HEK293T (cell line): ENCODE measurements at regions not wholly inside any gene's neighbourhood (a gene's known extent, or its start where the extent isn't known, plus 50 kb on each side); places are given as distances from the start of the nearest gene placed in this dataset.
A peak's percentile ranks its signal among the peaks of the same experiment; 100 is the strongest.

Source experiments
- CTCF ChIA-PET: fragments of 350-600 bp; formaldehyde crosslinking; extraction: SDS; loops from one replicate; lab custom pipeline; 2021; ENCODE audit warnings: antibody characterized with exemption, inconsistent platforms; lab: Yijun Ruan, JAX
- POLR2A ChIA-PET: fragments of 350-600 bp; formaldehyde crosslinking; extraction: SDS; loops from one replicate; lab custom pipeline; 2020; ENCODE audit warnings: antibody characterized with exemption, inconsistent platforms; lab: Yijun Ruan, JAX
- DNase-seq: peaks from one replicate; pipeline ENCODE4 v3.0.0; 2012; ENCODE audit warnings: mixed read lengths; ENCODE audit errors: extremely low spot score
- ARNT ChIP-seq: fragments of 450-650 bp; IDR thresholded peaks from 2 replicates; pipeline ENCODE4 v1.6.1; 2017; ENCODE audit warnings: mild to moderate bottlenecking
- BHLHE40 ChIP-seq: fragments of 450-650 bp; IDR thresholded peaks from 2 replicates; pipeline ENCODE4 v1.6.1; 2016; ENCODE audit warnings: mild to moderate bottlenecking, moderate library complexity, borderline replicate concordance
- CTBP1 ChIP-seq: fragments of 450-650 bp; IDR thresholded peaks from 2 replicates; pipeline ENCODE4 v1.6.1; 2016; ENCODE audit warnings: borderline replicate concordance
- ELF4 ChIP-seq: fragments of 450-650 bp; IDR thresholded peaks from 2 replicates; pipeline ENCODE4 v1.6.1; 2017; ENCODE audit warnings: antibody characterized with exemption
- FOXA1 ChIP-seq: fragments of 450-650 bp; IDR thresholded peaks from 2 replicates; pipeline ENCODE4 v1.6.1; 2016; ENCODE audit warnings: mild to moderate bottlenecking
- FOXK2 ChIP-seq: fragments of 450-650 bp; IDR thresholded peaks from 2 replicates; pipeline ENCODE4 v1.6.1; 2016; ENCODE audit warnings: mild to moderate bottlenecking
- FOXM1 ChIP-seq: fragments of 450-650 bp; IDR thresholded peaks from 2 replicates; pipeline ENCODE4 v1.6.1; 2017; ENCODE audit warnings: mild to moderate bottlenecking, borderline replicate concordance
- HDGF ChIP-seq: fragments of 450-650 bp; IDR thresholded peaks from 2 replicates; pipeline ENCODE4 v1.6.1; 2017; ENCODE audit warnings: antibody characterized with exemption, borderline replicate concordance
- L3MBTL2 ChIP-seq: fragments of 450-650 bp; conservative IDR thresholded peaks from 2 replicates; pipeline ENCODE4 v1.6.1; 2016; ENCODE audit warnings: mild to moderate bottlenecking
- LEF1 ChIP-seq: fragments of 450-650 bp; IDR thresholded peaks from 2 replicates; pipeline ENCODE4 v1.6.1; 2017; ENCODE audit warnings: mild to moderate bottlenecking, borderline replicate concordance
- NFRKB ChIP-seq: fragments of 450-650 bp; IDR thresholded peaks from 2 replicates; pipeline ENCODE4 v1.6.1; 2016; ENCODE audit warnings: mild to moderate bottlenecking, moderate library complexity
- SP1 ChIP-seq: fragments of 450-650 bp; IDR thresholded peaks from 2 replicates; pipeline ENCODE4 v1.6.1; 2017
- SUZ12 ChIP-seq: fragments of 450-650 bp; IDR thresholded peaks from 2 replicates; pipeline ENCODE4 v1.6.1; 2016; ENCODE audit warnings: mild to moderate bottlenecking
- TARDBP ChIP-seq: fragments of 450-650 bp; IDR thresholded peaks from 2 replicates; pipeline ENCODE4 v1.6.1; 2016
- ZNF384 ChIP-seq: fragments of 450-650 bp; IDR thresholded peaks from 2 replicates; pipeline ENCODE4 v1.6.1; 2016
- TF ChIP-seq, protein P1 (sequence below): fragments of 450-650 bp; IDR thresholded peaks from 2 replicates; pipeline ENCODE4 v1.6.1; 2016

GRCh38 chr3:107285197-107285596, 92.0 kb upstream of the CCDC54 start:
- peak; percentile 11 for DNase-seq
- TF ChIP-seq SP1, result no peak
- no peak for TF ChIP-seq ARNT
- no peak for TF ChIP-seq NFRKB
- no peak for TF ChIP-seq FOXM1
- ChIA-PET POLR2A (no interaction called here), CTCF (interaction anchor here (0.6 to 2.1 kb wide), 3 partner anchors 136 to 1003 kb away, joined by 3 to 6 read pairs (median 3); no protein-coding TSS in a partner anchor)

DNA sequence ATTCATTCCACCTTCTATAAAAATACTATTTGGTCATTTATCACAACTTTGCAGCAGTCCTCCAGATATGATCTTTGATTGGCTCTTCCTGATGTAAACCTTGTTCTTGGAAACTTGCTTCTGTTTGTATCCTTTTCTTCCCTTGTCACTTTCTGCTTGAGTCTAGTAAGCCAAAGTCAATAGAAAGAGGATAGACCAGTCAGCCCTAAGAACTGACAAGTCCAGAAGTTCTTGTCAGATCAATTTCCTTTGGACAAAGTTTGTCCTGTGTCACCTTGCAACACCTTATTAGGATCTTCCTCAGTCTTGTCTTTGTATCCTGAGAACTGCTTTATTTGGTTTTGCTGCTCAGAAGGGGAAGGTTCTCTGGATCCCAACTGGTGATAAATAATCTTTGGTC, 87.9 kb upstream of the CCDC54 start:
- CTCF ChIA-PET, result no interaction called here
- no peak for TF ChIP-seq TARDBP
- TF ChIP-seq LEF1, result no peak
- TF ChIP-seq CTBP1, result no peak
- no peak for TF ChIP-seq FOXM1
- TF ChIP-seq FOXK2, result no peak
- no peak for TF ChIP-seq FOXA1
- TF ChIP-seq SUZ12, result no peak
- no peak for TF ChIP-seq L3MBTL2
- TF ChIP-seq NFRKB, result no peak
- TF ChIP-seq BHLHE40, result no peak
- no peak for TF ChIP-seq ARNT
- TF ChIP-seq SP1, result no peak
- TF ChIP-seq ZNF384, result no peak
- no peak for TF ChIP-seq HDGF
- no peak for TF ChIP-seq ELF4
- TF ChIP-seq, protein P1, sequence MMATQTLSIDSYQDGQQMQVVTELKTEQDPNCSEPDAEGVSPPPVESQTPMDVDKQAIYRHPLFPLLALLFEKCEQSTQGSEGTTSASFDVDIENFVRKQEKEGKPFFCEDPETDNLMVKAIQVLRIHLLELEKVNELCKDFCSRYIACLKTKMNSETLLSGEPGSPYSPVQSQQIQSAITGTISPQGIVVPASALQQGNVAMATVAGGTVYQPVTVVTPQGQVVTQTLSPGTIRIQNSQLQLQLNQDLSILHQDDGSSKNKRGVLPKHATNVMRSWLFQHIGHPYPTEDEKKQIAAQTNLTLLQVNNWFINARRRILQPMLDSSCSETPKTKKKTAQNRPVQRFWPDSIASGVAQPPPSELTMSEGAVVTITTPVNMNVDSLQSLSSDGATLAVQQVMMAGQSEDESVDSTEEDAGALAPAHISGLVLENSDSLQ, result no peak
- POLR2A ChIA-PET, result no interaction called here
- DNase-seq, result no peak

GRCh38 chr3:107294117-107294516, 83.1 kb upstream of the CCDC54 start:
- no peak for DNase-seq
- TF ChIP-seq FOXM1 (no peak), FOXK2 (no peak), LEF1 (no peak), BHLHE40 (no peak), SP1 (no peak), TARDBP (no peak), ARNT (no peak), ZNF384 (no peak), HDGF (no peak)
- TF ChIP-seq, protein P1, result no peak
- POLR2A ChIA-PET, result no interaction called here
- CTCF ChIA-PET, result no interaction called here

GRCh38 chr3:107297597-107297996, 79.6 kb upstream of the CCDC54 start:
- POLR2A ChIA-PET, result no interaction called here
- CTCF ChIA-PET, result interaction anchor here (0.7 kb wide), 1 partner anchor 1772 kb away, joined by 3 read pairs; no protein-coding TSS in a partner anchor
- DNase-seq, result no peak

GRCh38 chr3:107307205-107307604, 70.0 kb upstream of the CCDC54 start:
- DNase-seq, result no peak
- POLR2A ChIA-PET, result no interaction called here
- CTCF ChIA-PET, result no interaction called here
- TF ChIP-seq TARDBP (no peak), LEF1 (no peak), NFRKB (no peak), SUZ12 (no peak), FOXK2 (no peak), CTBP1 (no peak), ZNF384 (no peak), BHLHE40 (no peak), FOXA1 (no peak), ARNT (no peak), HDGF (no peak), SP1 (no peak), L3MBTL2 (no peak), FOXM1 (no peak), ELF4 (no peak)
- TF ChIP-seq, protein P1, result no peak

More at GRCh38 chr3:107297597-107297996, 79.6 kb upstream of the CCDC54 start:
- no peak for TF ChIP-seq LEF1
- no peak for TF ChIP-seq NFRKB
- TF ChIP-seq FOXM1, result no peak
- no peak for TF ChIP-seq ARNT
- TF ChIP-seq CTBP1, result no peak
- TF ChIP-seq SUZ12, result no peak
- no peak for TF ChIP-seq ZNF384
- TF ChIP-seq, protein P1, result no peak
- TF ChIP-seq TARDBP, result no peak
- TF ChIP-seq L3MBTL2, result no peak
- no peak for TF ChIP-seq ELF4
- no peak for TF ChIP-seq FOXA1
- TF ChIP-seq HDGF, result no peak
- no peak for TF ChIP-seq FOXK2
- TF ChIP-seq BHLHE40, result no peak
- TF ChIP-seq SP1, result no peak

DNA sequence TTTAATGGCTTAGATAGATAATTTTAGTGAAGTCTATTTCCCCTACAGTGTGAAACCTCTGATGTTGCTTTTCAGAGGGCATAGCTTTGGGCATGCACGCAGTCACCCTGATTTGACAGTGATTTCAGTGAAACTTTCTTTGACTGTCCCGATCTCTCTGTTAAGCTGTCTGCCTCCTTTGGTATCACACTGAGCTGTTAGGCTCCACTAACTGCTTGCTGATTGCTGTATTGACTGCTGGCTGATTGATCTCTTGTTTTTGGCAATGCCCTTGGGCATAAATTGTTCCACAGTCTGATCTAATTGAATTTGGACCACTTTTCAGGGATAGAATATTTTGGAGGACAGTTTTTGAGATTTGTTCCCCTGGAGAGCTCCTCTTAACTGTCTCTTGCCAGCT, 68.5 kb upstream of the CCDC54 start:
- POLR2A ChIA-PET, result interaction anchor here (0.9 kb wide), 1 partner anchor 10 kb away, joined by 3 read pairs; no protein-coding TSS in a partner anchor

More for the DNA sequence above, 68.5 kb upstream of the CCDC54 start:
- TF ChIP-seq L3MBTL2, result no peak
- no peak for TF ChIP-seq HDGF
- no peak for TF ChIP-seq SP1
- no peak for TF ChIP-seq FOXA1
- TF ChIP-seq TARDBP, result no peak
- no peak for TF ChIP-seq ZNF384
- TF ChIP-seq ARNT, result no peak
- no peak for TF ChIP-seq CTBP1
- no peak for TF ChIP-seq ELF4
- TF ChIP-seq LEF1, result no peak
- no peak for TF ChIP-seq FOXM1
- TF ChIP-seq BHLHE40, result no peak
- TF ChIP-seq FOXK2, result no peak
- no peak for TF ChIP-seq NFRKB
- TF ChIP-seq, protein P1, result no peak
- no peak for TF ChIP-seq SUZ12
- CTCF ChIA-PET, result no interaction called here
- DNase-seq, result no peak
